ENCODE measurements at regions not wholly inside any gene's neighbourhood (a gene's known extent, or its start where the extent isn't known, plus 50 kb on each side); places are given as distances from the start of the nearest gene placed in this dataset.

- TF ChIP-seq CTCF (CRISPR knock-in tag; IDR thresholded peaks at IDR 0.05) (no peak), ZNF136 (CRISPR knock-in tag; IDR thresholded peaks at IDR 0.05; ENCODE audit: low read depth) (no peak)
Observed at GRCh38 chr1:24983006-24983680, 53.1 kb upstream of the RUNX3 start.

All from HepG2 (cell line).